ENCODE measurements at regions not wholly inside any gene's neighbourhood (a gene's known extent, or its start where the extent isn't known, plus 50 kb on each side); places are given as distances from the start of the nearest gene placed in this dataset.
"Not testable (repeated sequence)": the region's sequence is repeated elsewhere in the genome, so short reads cannot be mapped to it uniquely, and the experiment has no call there.

DNA sequence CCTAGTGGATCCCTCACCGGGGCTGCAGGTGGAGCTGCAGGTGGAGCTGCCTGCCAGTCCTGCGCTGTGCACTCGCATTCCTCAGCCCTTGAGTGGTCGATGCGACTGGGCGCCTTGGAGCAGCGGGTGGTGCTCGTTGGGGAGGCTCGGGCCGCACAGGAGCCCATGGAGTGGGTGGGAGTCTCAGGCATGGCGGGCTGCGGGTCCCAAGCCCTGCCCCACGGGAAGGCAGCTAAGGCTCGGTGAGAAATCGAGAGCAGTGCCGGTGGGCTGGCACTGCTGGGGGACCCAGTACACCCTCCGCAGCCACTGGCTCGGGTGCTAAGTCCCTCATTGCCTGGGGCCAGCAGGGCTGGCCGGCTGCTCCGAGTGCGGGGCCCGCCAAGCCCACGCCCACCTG lies 351.8 kb upstream of the CITED2 start:
- not testable (repeated sequence) for TF ChIP-seq CTCF, POLR2A (IDR thresholded peaks at IDR 0.05)

Measured in heart left ventricle (tissue), 13 donors.